Fibroblast of villous mesenchyme (primary cell): ENCODE measurements at regions not wholly inside any gene's neighbourhood (a gene's known extent, or its start where the extent isn't known, plus 50 kb on each side); places are given as distances from the start of the nearest gene placed in this dataset.

Source experiments
- DNase-seq: peaks from one replicate; pipeline ENCODE4 v3.0.0-alpha.2; 2010; ENCODE audit warnings: low read depth
- H3K4me3 ChIP-seq: 2 replicates; pipeline ENCODE4 v1.5.1; 2011; ENCODE audit warnings: low read depth, mild to moderate bottlenecking, low read length
- TF ChIP-seq, protein P1 (sequence below): IDR thresholded peaks from 2 replicates; pipeline ENCODE4 v1.5.1; 2012; ENCODE audit warnings: low read depth, mild to moderate bottlenecking, low read length; ENCODE audit not compliant: insufficient read depth

DNA sequence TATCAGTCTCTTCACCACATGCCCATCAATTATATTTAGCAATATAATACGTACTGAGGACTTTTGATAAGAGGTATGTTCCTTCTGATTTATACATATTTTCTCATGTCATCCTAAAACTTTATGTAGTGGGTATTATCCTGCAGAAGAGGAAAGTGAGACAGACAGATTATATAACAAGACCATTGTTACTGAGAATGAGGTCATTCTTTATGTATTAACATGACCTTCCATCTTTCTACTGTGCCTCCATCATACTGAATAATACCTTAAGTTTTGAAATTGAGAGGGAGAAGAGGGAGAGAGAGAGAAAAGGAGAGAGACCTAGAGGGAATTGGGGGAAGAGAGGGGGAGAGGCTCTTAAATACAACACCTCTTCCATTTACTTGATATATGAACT, 90.9 kb upstream of the CARMIL1 start:
- DNase-seq = no peak
- TF ChIP-seq, protein P1, sequence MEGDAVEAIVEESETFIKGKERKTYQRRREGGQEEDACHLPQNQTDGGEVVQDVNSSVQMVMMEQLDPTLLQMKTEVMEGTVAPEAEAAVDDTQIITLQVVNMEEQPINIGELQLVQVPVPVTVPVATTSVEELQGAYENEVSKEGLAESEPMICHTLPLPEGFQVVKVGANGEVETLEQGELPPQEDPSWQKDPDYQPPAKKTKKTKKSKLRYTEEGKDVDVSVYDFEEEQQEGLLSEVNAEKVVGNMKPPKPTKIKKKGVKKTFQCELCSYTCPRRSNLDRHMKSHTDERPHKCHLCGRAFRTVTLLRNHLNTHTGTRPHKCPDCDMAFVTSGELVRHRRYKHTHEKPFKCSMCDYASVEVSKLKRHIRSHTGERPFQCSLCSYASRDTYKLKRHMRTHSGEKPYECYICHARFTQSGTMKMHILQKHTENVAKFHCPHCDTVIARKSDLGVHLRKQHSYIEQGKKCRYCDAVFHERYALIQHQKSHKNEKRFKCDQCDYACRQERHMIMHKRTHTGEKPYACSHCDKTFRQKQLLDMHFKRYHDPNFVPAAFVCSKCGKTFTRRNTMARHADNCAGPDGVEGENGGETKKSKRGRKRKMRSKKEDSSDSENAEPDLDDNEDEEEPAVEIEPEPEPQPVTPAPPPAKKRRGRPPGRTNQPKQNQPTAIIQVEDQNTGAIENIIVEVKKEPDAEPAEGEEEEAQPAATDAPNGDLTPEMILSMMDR = no peak
- no peak overlapping the region for H3K4me3 ChIP-seq

DNA sequence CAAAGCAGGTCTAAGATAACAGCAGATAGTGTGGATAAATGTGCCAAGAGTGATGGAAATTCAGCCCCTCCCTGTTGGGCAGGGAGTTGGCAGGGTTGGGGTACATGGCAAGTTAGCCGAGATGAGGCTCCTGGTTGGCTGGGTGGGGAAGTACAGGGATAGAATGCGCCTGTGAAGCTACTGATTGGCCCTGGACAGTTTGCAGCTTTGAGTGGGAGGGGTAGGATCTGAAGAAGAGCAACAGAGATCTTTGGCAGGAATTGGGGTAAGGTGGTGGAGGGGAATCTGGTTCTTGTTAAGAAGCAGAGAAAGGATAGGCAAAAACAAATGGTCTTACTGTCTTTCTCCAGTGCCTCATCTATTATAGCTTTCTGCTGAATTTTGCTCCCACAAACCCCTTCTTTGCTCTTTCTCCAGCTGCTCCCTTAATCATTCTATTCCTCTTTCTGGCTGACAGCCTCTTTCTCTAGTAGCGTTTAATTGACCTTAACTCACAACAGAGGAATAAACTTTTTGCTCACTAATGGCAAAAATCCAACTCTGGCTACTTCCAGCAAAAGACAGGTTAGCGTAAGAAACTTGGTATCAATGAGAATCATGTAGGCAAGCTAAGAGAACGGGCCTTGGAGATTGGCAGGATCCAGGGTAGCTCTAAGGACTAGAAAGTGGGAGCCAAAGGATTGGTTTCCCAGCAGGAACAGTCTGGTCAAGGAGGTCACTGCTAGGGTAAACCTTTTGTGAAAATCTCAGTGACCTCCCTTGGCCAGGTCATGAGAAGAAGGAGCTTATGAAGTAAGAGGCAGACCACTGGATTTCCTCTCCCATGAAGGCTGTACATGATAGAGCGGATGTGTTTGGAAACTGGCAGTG, 86.3 kb upstream of the CARMIL1 start:
- H3K4me3 ChIP-seq = peak overlapping the region; percentile 12
- peak; percentile 99 for DNase-seq
- TF ChIP-seq, protein P1 = no peak

DNA sequence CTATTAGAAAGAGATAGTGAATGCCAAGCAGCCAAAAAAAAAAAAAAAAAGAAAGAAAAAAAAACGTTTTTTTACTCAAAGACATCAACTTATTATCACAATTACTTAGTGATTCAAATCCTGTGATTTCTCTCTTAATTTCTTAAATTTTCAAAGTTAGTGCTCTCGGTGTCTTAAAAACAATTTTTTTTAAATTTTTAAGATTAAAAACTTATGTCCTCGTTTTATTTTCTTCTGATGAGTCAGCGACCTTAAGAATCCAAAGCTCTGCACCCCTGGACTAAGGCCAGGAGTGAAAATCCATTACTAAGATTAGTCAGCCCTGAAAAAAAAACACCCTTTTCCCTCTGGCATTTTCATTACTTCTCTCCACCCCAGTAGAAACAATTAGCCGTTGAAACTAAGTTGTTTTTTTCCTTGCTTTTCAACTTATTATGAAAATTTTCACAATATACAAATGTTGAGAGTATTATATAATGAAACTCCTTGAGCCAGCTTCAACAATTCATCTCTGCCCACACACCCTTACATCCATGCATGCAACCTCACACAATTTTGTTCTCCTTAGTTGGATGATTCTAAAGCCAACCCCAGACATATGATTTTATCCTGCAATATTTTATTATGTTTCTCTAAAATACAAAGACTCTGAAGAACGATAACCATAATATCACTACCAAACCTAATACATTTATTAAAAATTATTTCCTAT, 85.6 kb upstream of the CARMIL1 start:
- DNase-seq = peak; percentile 98

DNA sequence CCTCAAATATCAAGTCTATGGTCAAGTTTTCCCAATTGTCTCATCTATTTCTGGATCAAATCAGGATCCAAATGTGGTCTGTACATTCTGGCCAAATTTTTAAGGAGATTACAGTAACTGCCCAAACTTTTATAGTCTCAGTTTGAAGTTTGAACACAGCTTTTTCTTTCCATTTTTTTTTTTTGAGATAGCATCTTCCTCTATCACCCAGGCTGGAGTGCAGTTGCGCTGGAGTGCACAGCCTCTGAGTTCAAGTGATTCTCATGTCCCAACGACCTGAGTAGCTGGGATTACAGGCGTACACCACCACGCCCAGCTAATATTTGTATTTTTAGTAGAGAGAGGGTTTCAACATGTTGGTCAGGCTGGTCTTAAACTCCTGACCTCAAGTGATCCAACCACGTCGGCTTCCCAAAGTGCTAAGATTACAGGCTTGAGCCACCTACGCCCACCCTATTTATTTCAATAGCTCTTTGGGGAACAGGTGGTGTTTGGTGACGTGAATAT, 84.9 kb upstream of the CARMIL1 start:
- TF ChIP-seq, protein P1 = no peak
- no peak overlapping the region for H3K4me3 ChIP-seq
- peak; percentile 87 for DNase-seq

More for the DNA sequence above, 85.6 kb upstream of the CARMIL1 start:
- peak overlapping the region; percentile 12 for H3K4me3 ChIP-seq
- TF ChIP-seq, protein P1 = no peak

DNA sequence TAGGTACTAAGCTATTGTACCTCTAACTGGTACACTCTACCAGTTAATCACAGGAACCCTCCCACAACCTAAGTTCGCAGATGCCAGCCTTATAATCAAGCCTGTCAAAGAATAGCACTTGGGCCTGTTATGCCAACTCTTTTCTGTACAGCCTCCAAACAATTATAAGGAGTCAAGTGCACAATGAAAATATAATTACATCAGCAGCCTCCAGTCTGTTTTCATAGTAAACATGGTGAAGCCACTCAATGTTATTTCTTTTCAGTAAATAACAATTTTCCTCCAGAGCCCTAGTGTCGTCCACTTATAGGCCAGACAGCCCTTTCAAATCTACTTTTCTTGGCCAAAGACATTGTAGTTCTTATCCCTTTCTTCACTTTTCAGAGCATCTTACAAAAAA, 82.7 kb upstream of the CARMIL1 start:
- DNase-seq = no peak
- H3K4me3 ChIP-seq = no peak overlapping the region
- TF ChIP-seq, protein P1 = no peak

DNA sequence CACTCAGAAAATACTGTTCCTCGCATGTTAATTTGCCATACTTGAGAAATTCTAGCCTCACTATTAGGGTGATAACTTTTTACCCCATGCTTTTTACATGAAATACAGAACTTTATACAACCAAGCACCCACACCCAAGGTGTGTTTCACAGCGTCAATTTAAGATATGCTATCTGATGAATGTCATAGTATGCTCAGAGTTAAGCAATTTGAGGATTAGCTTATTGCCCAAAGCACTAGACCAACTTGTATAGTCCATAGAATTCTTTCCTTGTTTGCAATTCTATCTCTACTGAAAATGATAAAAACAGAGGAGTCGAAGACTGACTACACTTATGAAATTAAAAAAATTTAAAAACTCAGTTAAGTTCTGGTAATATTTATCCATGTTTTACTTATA, 82.1 kb upstream of the CARMIL1 start:
- no peak overlapping the region for H3K4me3 ChIP-seq
- DNase-seq = no peak
- TF ChIP-seq, protein P1 = no peak
